DOHH2 (cell line): ENCODE measurements at regions not wholly inside any gene's neighbourhood (a gene's known extent, or its start where the extent isn't known, plus 50 kb on each side); places are given as distances from the start of the nearest gene placed in this dataset.
"Not testable (repeated sequence)": the region's sequence is repeated elsewhere in the genome, so short reads cannot be mapped to it uniquely, and the experiment has no call there.

ENCODE experiments used
- CTCF ChIP-seq: fragments of 200-600 bp; sonication (generic); IDR thresholded peaks from one replicate; pipeline ENCODE4 v1.5.1; 2014; ENCODE audit warnings: antibody characterized with exemption, mild to moderate bottlenecking, low read depth, low read length; ENCODE audit not compliant: poor library complexity, severe bottlenecking
- EZH2phosphoT487 ChIP-seq: fragments of 200-600 bp; sonication (generic); IDR thresholded peaks from 2 replicates; pipeline ENCODE4 v1.6.1; 2017; ENCODE audit warnings: borderline replicate concordance, mild to moderate bottlenecking, antibody characterized with exemption, low read length, moderate library complexity, mixed read lengths

DNA sequence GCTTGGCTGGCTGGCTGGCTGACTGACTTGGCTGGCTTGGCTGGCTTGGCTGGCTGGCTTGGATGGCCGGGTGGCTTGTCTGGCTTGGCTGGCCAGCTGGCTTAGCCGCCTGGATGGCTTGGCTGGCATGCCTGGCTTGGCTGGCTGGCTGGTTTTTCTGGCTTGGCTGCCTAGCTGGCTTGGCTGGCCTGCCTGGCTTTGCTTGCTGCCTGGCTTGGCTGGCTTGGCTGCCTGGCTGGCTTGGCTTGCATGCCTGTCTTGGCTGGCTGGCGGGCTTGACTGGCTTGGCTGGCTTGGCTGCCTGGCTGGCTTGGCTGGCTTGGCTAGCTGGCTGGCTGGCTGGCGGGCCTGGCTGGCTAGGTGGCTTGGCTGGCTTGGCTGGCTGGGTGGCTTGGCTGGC, 2830.5 kb downstream of the RPIA start:
- not testable (repeated sequence) for TF ChIP-seq CTCF, EZH2phosphoT487
